Daoy (cell line): ENCODE measurements at regions not wholly inside any gene's neighbourhood (a gene's known extent, or its start where the extent isn't known, plus 50 kb on each side); places are given as distances from the start of the nearest gene placed in this dataset.

Source experiments
- DNase-seq: peaks from one replicate; pipeline ENCODE4 v3.0.0-alpha.2; 2015; ENCODE audit warnings: low read depth

DNA sequence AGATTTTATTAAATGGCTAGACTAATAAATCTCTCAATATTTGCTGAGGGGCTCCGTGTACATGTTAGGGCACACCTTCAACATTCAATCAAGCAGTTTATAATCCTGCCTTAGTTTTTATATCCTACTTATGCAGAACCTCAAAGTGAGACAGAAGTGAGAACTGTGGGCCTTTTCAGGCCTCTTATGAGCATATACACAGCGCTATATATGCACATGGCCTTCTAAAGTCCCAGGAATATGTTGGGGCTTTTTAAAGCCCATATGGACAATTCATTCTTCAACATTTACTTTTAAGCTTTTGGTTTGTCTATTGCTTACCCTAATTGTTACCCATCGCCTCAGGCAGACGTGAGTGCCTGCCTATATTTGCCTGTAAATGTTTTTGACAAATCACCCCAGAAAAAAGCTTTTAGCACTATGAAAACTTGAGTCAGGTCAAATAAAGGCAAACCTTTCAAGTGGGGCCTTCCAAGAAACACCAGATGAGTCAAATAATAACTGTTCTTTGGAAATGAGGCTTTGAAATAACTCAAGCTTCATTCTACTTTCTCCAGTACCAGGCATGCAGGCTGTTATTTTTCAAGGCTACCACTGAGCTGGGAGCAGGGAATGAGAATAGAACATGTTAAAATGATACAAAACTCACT is 58.2 kb downstream of the ESM1 start:
- DNase-seq = no peak

DNA sequence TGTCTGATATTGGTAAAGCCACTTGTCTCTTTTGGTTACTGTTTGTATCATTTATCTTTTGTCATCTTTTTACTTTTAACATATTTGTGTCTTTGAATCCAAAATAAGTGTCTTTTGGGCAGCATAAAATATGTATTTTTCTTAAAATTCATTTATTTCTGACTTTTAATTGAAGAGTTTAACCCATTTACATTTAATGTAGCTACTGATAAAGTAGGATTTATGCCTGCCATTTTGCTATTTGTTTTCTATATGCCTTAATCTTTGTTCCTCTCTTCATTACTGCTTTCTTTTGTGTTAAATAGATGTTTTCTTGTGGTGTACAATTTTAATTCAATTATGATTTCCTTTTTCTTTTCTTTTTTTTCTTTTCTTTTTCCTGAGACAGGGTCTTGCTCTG is 60.9 kb downstream of the ESM1 start:
- no peak for DNase-seq

DNA sequence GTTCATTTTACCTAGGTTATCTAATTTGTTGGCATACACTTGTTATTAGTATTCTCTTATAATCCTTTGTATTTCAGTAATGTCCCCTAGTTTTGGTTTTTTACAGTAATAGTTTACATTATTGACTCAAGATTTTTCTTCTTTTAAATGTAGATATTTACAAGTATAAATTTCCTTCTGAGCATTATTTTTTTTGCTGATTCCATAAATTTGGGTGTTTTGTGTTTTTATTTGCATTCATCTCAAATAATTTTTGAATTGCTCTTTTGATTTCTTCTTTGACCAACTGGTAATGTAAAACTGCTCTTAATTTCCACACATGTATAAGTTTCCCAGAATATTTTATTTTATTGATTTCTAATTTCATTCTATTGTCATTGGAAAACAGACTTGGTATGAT is 68.1 kb downstream of the ESM1 start:
- no peak for DNase-seq

DNA sequence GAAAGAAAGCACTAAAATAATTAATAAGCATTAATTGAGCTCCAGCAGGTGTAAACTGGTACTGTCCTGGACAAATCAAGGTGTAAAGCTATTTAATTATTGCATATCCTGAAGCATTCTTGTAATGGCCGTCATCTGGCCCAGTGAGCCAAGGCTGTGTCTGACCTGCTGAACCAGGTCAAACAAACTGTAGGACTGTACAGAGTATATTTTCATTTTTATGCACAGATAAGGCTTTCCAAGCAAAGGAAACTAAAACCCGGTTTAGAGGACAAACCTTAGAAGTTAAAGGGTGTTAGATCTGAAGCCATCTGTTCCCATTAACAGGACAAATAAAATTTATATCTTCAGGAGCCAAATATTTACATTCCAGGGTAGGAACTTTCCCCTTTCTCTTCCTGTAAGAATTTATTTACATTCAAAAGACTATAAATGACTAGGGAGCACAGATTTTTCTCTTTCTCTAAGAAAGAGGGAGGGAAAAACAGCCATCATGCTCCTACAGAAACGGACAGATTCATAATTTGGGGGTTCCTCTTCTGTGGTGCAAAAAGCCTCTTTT is 69.8 kb downstream of the ESM1 start:
- DNase-seq = no peak

DNA sequence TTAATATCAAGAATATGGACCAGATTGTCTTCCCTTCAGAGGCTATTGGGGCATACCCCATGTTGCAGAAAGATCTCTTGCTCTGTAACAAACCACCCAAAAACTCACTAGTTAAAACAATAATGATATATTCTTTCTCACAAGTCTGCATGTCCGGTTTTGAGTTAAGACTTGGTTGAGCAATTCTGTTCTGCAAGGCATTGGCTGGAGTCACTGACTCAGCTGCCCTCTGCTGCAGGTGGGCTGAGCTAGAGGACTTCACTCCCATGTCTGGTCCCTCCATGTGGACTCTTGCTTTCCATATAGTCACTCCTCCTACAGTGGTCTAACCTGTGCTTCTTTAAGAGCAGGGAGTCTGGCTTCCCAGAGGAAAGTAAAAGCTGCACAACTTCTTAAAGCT is 73.4 kb downstream of the ESM1 start:
- no peak for DNase-seq

DNA sequence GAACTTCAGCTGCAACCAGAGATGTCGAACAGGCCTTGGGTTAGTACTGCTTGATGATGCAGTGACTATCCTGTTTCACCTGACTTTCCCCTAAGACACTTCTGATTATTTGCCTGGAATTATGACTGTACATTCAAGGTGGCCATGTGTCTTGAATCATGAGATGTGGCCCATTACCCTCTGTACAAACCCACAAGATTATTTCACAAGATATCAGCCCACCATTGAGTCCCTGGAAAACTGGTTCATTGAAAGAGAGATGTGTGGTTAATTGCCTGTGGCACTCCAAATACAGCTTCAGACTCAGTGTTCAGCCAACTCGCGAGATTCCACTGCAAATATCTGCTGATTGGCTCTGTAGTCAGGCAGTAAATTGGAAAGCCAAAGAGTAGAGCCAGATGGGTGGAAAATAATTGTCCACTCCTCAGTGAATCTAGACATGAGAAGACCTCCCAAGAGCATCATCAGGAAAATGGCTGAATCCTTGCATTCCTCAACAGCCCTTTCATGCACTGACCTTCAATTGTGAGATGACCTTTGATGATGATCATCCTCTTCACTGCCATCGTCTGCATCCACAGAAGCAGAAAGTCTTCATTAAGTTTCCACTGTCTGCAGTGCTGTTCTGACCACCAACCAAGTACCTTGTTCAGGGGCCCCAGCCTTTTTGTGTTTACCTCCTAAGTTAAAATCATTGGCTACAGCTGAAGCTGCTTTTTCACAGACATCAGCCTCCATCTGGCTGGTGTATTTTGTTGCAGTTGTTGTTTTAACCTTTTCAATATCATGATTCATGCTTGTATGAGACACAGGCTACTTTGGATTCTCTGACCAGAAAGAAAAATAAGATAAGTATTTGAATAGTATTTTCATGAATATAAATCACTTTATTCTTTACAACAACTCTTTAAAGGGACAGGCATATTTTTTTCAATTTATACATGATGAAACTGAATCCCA is 75.2 kb downstream of the ESM1 start:
- DNase-seq = peak; percentile 25

DNA sequence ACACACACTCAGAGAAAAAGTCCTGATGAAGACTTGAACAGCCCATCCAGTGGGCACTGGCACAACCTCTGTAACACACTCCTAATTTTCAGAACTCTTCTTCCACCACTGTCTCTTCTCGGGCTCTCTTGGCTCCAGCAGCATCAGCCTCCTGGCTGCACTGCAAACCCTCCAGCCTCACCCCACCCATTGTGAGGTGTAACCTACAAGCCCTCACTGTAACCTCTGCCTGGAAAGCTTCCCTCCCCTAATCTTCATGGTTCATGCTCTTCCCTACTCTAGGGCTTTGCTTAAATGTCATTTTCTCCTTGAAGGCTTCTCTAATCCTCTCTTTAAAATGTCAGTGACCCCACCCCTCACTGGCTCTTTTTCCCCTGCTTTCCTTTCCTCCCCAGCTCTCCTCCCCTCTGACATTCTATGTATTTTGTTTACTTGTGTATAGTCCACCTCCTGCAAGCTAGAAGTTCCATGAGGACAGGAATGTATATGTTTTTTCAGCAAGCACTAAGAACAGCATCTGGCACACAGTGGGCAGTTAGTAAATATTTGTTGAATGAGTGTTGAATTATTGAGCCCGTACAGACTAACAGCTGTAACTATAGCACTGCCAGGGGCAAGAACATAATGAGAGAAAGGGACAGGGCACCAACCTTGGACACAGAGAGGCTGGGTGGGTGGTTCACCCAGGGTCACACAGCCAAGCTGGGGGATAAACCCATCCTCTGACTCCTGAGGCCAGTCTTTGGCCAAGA is 76.4 kb downstream of the ESM1 start:
- no peak for DNase-seq

DNA sequence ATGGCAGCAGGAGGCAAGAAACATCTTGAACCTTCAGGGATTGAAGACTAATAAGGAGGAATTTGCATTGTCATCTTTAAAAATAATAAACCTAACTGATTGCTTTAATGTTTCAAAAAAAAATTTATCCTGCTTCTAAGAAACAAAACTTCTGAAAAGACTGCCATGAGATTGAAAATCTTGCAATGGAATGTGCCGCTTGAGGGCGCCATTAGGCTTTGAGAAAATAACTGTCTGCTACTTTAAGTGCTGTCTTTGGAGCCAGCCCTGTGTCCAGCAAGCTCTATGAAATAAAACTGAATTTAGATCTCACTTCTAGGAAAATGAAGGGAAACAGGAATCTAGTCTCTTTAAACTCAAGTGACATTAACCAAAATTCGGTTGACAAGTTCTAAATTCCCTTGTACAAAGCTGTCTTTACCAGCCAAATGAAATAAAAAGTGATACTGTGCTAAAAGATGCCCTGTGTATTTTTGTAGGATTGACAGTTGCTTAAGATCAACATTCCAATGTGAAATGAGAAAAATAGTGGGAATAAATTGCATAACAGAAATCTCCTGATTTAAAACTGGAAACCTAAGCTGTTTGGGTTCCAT is 79.4 kb downstream of the ESM1 start:
- peak; percentile 58 for DNase-seq

DNA sequence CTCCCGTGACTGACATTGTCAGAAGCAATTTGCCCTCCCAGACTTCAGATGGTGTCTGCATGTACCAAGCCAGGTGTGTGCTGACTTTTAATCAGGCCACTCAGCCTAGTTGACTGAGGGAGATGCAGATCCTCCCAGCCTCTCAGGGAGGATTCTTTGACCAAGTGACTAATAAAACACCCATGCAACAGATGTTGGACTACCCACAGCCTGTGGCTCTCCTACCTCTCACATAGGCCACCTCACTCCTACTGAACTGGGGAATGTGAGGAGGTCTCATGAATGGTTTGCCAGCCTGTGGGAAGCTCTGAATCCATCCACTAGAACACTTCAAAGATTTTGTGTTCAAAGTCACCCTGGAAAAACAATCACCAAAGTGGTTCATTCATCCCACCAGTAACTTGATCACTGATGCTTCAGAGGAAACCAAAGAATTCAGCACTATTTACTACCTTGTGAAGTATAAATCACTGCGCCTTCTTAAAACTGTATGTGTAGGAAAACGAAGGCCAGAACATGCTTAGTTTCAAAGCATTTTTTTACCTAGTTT is 80.1 kb downstream of the ESM1 start:
- no peak for DNase-seq

DNA sequence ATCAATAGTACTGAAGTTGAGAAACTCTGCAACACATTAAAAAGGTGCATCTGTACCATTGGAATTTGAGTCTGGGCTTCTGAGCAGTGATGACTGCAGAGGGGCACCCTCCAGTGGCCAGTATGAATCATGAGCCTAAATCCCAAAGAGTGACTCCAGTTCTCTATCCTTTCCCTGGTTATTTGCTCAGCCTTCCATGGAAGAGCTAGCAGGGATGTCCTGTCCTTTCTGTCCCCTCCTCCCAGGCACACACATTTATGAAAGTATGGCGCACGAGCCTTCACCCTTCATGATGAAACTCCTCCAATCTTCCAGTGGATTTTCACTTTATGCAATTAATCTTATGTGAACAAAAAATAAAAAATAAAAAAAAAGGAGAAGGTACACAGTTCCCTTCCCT is 81.0 kb downstream of the ESM1 start:
- DNase-seq = peak; percentile 43

DNA sequence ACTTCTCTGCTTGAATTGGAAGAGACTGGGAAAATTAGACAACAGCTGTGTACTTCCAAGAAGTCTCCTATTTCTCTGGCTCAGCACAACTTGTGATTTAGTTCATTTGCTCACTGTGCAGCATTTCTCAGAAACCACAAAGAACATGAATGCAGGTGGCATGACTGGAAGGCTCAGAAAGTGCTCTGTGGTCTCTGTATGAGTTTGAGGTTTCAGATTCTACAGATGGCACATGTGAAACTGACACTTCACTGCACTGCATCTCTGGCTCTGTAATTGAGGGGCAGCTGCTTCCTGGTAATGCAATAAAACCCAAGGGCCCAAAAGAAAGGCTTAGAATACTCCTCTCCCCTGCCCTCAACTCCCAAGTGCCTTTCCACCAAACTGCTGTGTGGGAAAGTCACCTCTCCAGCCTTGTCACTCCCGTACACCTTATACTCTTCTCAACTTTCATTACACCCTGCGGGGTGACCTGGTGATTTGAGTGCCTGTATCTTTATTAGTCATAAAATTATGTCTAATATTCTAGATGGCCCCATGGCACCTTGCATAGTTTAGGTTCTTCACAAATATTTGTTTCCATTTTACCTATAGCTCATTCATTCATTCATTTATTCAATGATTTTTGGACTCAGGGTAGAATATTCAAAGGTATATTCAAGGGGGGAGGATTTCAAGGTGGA is 82.5 kb downstream of the ESM1 start:
- DNase-seq = peak; percentile 49

DNA sequence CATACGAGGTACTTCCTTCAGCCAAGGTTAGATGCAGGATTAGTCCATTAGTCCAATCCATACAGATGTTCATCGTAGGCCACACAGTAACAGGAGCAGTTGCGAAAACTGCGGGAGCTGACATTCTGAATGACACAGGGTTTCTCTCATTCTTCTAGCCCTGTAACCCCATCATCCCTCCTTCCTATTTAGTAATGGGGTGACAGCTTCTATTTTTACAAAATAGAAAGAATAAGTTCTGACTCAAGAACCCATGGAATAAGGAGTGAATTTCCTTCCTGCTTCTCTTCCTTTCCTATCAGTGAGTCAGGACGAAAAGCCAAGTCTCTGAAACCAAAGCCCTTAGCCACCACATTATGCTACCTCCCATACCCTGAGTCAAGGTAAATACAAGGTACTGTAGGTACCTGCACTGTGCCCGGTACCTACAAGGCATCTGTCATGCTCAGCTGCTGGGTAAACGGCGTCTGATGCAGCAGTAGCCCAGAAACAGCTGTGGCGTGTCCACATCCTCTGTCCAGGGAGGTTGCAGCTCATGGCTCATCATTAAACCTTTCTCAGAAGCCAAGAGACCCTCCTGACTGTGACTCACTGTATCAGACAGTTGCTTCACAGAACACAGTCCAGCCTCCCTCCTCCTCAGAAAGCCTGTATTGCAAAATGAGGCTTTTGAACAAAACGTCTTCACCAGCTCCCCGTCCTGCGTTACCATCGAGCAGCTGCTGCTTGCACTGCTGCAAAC is 84.2 kb downstream of the ESM1 start:
- peak; percentile 18 for DNase-seq

DNA sequence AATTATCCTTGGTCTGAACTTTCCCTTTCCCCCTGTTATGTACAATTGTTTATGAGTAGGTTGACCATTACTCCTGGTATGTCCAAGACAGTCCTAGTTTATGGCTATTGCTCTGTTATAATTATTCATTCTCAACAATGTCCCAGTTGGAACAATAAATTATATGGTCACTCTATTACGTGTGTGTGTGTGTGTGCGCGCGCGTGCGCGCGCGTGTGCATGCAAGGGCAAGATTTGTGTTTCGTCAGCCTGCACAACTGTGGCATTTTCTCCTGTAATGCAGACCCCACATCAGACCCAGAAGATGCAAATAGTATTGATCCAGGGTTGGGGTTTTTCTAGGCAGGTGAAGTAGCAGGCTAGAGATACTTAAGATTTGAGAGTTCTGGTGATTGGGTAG is 88.4 kb downstream of the ESM1 start:
- DNase-seq = no peak

DNA sequence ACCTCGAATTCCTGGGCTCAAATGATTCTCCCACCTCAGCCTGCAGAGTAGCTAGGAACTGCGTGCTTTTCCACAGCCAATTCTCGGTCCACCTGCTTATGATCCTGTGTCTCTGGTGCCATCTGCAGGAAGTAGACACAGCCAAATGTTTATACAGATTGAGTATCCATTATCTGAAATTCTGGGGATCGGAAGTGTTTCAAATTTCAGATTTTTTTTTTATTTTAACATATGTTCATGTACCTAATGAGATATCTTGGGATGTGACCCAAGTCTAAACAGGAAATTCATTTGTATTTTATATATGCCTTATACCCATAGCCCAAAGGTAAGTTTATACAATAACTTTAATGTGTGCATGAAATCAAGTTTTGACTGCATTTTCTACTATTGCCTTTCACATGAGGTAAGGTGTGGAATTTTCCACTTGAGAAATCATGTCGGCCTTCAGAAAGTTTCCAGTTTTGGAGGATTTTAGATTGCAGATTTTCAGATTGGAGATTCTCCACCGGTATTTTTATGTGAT is 89.5 kb downstream of the ESM1 start:
- DNase-seq = peak; percentile 57

DNA sequence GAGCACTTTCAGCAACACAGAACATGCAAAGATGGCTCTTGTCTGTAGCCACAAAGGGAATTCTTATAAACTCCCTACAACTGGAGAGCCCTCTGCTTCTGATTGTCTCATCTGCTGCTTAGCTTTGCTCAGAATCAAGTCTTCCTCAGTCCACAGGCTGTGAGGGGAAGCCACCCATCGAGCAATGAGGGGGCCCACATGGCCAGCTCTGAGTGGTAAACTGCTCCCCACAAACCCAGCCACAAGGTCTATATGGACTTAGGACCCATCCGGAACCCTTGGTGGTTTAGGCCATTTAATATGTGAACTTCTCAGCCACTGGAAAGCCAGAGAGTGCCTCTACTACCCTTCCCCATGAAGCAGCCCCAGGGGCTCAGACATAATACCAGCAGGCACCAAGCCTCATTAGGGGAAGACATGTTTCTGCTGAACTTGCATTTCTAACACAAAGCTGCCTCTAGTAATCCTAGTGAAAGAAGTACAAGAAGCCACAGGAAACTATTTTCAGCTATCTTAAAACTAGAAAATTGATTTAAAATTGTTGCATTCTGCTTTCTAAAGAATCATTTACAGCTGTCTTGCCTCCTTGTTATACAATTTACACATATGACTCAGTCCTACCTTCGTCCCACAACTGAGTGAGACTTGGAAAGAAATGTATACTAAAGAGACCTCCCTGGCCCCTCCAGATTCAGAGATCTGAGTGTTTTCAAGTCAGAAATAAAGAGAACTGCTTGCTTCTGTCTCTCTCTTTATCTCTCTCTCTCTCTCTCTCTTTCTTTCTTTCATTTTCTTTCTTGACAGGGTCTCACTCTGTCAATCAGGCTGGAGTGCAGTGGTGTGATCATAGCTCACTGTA is 90.2 kb downstream of the ESM1 start:
- no peak for DNase-seq

DNA sequence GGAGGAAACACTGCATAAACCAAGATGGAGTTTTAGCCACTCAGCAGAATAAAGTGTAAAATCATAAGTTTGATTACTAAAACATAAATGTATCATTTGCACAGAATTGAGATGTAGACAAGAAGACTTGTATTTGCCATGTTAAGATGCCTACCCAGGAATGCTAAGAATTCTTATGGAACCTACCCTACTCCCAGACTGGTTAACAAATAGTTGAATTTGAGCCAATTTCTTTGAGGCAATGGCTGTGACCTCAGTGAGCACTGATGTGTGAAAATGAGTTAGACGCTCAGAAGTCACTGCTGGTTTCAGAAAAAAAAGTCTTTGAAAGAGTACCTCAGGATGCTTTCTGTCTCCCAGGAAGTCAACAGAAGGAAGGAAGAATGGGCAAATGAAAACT is 95.6 kb downstream of the ESM1 start:
- peak; percentile 76 for DNase-seq

DNA sequence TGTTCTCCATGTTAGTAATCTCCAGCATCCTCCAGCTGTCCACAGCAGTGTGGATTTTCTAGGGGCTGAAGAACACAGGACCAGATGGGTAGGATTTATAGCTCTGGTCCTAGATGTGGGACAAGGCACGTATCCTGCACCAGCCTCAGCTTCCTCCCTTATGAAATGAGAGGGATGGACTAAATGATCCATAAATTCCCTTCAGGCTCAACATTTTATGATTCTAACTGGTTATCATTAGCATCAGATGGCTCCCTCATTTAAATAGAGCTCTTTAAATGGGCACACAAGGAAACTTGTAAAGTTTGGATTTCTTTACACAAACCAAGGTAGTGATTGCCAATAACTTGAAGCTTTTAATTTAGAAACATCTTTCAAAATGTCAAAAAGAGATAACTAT is 97.7 kb downstream of the ESM1 start:
- no peak for DNase-seq

DNA sequence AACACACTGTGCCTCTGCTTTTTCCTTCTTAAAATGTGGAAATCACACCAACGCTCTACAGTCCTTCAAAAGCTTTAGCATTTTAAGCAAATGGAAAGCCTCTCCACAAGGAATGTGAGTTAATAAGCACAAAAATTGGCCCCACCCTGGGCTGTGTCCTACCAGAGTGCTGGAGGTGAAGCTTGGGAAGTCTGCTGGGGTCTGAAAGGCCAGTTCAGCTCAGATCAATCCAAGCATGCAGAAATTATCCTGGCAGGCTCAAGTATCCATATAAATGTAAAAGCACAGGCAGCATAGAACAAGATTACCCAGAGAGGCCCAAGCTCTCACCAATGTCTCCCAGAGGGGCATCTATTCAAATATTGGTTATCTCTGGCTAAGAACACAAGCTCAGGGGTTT is 98.5 kb downstream of the ESM1 start:
- no peak for DNase-seq

DNA sequence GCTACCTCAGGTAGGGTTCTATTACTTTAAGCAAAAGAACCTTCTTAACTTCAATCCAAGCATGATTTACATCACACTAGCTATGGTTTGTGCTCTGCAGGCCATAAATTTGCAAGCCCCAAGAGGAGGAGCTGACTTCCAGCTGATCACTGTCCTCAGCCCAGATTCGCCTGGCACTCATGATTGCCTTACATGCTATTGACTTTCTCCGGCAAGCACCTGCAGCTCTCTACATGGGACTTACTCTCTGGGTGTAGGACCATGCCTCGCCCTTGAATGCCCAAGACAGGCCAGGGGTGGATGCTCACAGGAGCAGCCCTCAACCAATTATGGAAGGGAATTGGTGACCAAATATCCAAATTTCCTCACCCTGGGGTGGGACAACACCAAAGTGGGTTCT is 99.8 kb downstream of the ESM1 start:
- no peak for DNase-seq
